ENCODE measurements at regions not wholly inside any gene's neighbourhood (a gene's known extent, or its start where the extent isn't known, plus 50 kb on each side); places are given as distances from the start of the nearest gene placed in this dataset.
"Not testable (repeated sequence)": the region's sequence is repeated elsewhere in the genome, so short reads cannot be mapped to it uniquely, and the experiment has no call there.

DNA sequence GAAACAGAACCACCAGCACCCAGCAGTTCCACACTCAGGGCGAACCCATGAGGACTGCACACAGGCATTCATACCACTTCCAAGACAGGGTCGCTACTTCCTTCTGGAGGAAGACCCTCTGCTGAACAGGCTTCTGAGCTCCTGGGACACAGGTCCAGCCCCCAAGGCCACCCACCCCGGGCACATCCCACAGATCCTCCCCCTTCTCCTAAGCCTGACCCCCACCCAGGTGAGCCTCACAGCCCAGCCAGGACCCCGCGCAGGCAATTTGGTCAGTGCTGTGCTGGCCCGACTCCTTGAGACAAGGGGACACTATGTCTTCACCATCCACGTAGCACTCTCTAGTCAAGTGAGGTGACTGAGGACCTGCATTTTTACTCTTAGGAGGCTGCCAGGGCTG, 5382.7 kb upstream of the TPTE start:
- not testable (repeated sequence) for DNase-seq

DNA sequence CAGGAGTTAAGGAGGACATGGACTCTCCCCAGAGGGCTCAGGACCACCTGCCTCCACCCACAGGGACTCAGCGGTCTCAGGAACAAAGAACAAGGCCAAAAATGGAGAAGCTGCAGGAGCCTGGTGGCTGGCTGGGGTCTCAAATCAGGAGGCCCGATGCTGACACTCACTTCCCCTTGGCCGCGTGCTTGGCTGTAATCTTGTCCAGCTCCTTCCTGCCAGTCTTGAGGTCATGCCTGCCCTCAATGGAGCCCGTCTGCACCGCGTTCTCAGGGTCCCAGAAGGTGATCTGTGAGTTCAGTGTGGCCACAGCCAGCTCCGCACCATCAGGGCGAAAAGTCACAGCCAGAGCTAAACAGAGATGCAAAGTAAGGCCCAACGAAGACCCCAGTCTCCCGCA, 5381.9 kb upstream of the TPTE start:
- not testable (repeated sequence) for DNase-seq

DNA sequence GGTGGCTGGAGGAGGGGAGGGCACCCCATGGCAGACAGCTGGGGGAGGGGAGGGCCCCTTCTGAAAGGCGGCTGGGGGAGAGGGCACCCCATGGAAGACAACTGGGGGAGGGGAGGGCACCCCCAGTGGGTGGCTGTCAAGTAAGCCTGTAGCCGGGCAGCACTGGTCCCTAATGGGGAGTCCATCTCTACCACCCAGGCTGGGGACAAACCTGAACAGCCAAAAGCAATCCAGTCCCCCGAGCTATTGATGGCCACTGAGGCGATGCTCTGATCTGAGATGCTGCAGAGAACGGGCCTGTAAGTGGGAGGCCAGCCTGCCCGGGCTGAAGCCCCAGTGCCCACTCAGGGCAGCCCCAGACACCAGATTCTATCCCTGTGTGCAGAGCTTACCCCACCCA, 5378.4 kb upstream of the TPTE start:
- not testable (repeated sequence) for DNase-seq

DNA sequence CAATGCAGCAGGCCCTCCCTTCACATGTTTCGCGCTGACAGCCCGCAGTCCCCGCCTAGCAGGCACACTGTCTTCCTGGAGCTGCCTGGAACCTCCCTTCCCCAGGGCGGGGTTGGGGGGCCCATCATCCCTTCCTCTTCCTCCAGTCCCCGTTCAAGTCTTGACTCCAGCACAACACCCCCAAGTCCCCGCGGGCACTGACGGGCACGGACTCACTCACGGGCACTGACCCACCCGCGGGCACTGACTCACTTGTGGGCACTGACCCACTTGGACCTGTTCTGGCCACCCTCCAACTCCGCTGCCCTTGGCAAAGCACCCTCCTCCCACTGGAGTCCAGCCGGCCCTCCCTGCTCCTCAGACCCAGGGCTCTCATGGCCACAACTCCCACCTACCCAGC, 5376.7 kb upstream of the TPTE start:
- DNase-seq, result not testable (repeated sequence)

DNA sequence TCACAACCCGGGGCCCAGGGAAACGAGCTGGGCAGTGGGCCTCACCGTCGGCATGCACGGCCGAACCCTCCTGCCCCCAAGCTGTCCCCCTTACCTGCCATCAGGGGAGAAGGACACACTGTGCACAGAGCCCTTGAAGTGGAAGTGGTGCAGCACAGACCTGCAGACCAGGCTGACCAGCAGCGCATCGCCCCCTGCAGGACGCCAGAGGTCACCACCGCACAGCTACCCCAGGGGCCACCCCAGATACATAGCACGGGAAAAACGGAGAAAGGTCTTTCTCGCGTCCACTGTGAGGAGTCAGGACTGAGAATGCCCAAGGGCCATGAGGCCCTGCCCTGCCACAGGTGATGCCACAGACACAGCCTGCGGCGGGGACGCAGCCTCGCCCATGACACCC, 5373.7 kb upstream of the TPTE start:
- DNase-seq, result not testable (repeated sequence)

DNA sequence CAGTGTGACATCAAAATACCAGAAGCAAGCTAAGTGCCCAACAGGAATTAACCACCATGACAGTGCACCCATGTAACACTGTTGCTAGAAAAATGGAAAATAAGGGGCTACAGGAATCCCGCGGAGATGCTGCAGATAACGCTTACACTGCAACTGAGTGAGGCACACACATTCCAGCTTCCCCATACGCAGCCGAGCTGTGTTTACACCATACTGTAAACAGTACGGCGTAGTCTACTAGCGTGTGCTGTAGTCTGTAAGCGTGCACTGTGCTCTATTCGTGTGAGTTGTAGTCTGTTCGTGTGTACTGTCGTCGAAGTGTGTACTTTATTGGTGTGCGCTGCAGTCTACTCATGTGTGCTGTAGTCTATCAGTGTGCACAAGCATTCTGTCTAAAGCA, 5372.2 kb upstream of the TPTE start:
- DNase-seq, result not testable (repeated sequence)

DNA sequence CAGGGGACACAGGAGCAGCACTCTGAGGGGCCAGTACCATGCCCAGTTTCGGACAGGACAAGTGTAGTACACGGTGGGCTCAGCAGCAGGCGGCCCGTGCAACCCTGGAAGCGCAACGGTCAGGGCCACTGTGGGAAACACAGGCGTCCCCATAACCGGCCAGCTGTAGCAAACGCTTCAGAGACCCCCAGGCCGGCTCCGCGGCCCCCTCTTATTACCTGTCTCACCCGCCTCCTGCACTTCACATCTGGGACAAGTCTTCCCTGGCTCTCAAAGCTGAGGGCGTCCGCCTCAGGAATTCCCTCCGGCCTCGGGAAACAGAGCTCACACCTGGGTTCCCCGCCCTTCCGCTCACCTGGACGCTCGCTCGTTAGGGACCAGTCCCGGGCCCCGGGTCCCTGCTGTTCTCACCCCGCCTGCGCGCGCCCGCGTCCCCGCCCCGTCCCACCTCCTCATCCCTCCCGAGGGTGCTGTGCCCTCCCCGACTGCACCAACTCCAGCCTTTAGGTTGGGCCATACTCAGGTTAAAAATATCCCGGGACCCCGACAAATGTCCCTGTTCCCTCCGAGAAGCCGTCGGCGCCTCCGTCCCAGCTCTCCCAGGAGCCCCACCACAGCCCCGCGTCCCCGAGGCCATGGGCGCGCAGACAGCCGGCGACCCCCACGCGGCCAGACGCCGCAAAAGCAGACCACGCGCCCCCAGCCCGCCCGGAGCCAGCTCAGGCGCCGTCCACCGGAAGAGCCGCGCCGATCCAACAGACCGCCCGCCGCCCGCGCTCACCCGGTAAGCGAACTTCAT, 5367.3 kb upstream of the TPTE start:
- DNase-seq, result not testable (repeated sequence)

DNA sequence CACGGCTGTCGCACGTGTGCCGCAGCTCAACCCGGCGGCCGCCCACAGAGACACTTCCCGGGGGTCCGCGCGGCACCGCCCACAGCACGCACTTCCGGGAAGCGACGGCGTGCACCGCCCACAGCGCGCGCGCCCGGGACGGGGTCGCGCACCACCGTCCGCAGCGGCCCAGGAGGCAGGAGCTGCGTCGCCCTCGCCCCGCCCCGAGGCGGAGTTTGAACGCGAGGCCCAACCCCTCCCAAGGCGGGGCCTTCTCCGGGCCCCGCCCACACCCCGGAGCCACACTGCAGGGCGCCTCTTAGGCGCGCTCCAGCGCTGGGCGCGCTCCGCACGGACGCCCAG, 5366.8 kb upstream of the TPTE start:
- peak; percentile 89 to 92 for DNase-seq

DNA sequence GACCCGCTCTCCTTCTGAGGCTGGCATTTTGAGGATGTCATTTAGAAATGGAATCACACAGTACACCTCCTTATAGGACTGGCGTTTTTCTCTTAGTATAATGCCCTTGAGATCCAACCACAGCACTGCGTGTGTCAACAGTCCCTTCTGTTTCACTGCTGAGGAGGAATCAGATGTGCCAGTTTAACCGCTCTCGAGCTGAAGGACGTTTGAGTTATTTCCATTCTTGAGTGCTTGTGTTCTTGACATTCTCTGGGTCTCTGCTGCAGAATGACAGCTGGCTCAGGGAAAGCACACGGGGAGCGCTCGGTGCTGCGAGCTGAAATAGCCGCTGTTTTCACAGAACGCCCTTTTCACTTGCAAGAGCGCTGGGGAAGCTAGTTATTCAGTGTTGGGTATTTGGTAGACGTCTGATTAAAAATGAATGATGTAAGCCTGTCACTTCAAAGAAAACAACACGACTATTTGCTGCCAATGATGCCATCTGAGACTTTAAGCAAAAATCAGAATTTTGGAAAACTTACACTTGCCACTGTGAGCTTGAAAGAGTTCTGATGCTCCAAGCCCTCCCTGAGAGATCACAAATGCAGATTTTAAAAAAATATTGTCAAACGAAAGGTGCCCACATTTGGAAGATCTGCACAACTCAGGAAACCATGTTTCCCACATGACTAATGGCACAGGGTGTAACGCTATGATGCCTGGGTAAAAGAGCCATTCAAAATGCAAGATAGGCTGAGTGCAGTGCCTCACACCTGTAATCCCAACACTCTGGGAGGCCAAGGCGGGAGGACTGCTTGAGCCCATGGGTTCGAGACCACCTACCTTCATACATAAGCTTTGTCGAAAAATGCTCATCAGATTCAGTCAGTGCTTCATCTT, 5358.4 kb upstream of the TPTE start:
- DNase-seq, result not testable (repeated sequence)

DNA sequence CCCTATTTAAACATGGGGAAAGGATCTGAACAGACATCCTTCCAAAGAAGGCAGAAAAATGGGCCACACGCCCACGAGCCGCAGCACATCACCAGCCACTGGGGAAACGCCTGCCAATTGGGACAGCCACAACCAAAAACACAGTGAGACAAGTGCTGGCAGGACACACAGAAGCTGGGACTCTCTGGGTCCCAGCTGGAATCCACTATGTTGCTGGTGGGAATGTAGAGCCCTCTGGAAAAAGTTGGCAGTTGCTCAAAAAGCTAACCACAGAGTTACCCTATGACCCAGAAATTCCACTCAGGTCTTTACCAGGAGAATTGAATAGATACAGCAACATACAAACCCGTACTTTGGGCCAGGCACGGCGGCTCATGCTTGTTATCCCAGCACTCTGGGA, 5355.6 kb upstream of the TPTE start:
- DNase-seq, result not testable (repeated sequence)
